ENCODE measurements at regions not wholly inside any gene's neighbourhood (a gene's known extent, or its start where the extent isn't known, plus 50 kb on each side); places are given as distances from the start of the nearest gene placed in this dataset.

- no peak overlapping the region for H3K9ac ChIP-seq (replicated peaks in 1 of 4; ENCODE audit: extremely low read depth in 1 of 4, low read depth in 3 of 4, low read length in 3 of 4)
- DNase-seq (ENCODE audit: low read depth in 1 of 2, low spot score in 2 of 2) (no peak), FAIRE-seq (no peak)
- no peak overlapping the region for H2BK5ac ChIP-seq (ENCODE audit: low read depth, low read length)
- H2BK20ac ChIP-seq (ENCODE audit: low read length): no peak overlapping the region
- H2BK120ac ChIP-seq (replicated peaks; ENCODE audit: low read depth, low read length): no peak overlapping the region
- H4K5ac ChIP-seq (ENCODE audit: insufficient read length, low read depth, low read length): no peak overlapping the region
- no peaks in the 10 kb centered on the region for H4K20me1 ChIP-seq (replicated peaks in 1 of 2; ENCODE audit: control insufficient read depth in 1 of 2, insufficient read depth in 2 of 2, low read length in 2 of 2)
- H3K18ac ChIP-seq (ENCODE audit: extremely low read depth, low read length): no peak overlapping the region
- 90% methylated on average over 13 of the region's 15 CpGs; no CpG with 5 or more reads in 1 of the 2 experiments for WGBS, 2 experiments (ENCODE audit: extremely low coverage in 1 of 2, insufficient coverage in 1 of 2, insufficient read length in 1 of 2, insufficient replicate concordance in 2 of 2, low coverage in 1 of 2, low lambda C conversion rate in 2 of 2, missing lambda C conversion rate in 1 of 2)
- H2AFZ ChIP-seq (ENCODE audit: low read length): peak overlapping the region; percentile 12; the same call in 1 of the 2 replicates
- H2BK12ac ChIP-seq (ENCODE audit: low read depth, low read length): no peak overlapping the region
- H3K56ac ChIP-seq (replicated peaks; ENCODE audit: insufficient read length, low read depth, low read length): no peak overlapping the region
- ChIA-PET CTCF (ENCODE audit: partially characterized antibody) (interaction anchor here (1.2 to 1.7 kb wide), 2 partner anchors 98 to 217 kb away, joined by 3 read pairs; no protein-coding TSS in a partner anchor), POLR2A (ENCODE audit: partially characterized antibody) (no interaction called here)
- H3K79me2 ChIP-seq (ENCODE audit: control insufficient read depth in 1 of 2, insufficient read depth in 2 of 2, low read length in 2 of 2): no peaks in the 10 kb centered on the region
- H3K4me3 ChIP-seq (ENCODE audit: extremely low read depth in 1 of 4, insufficient read depth in 2 of 4, low read depth in 3 of 4, low read length in 4 of 4): no peak overlapping the region
- no peak overlapping the region for H3K14ac ChIP-seq (ENCODE audit: insufficient read length)
- no peak overlapping the region for H3K4me2 ChIP-seq (ENCODE audit: insufficient read depth in 1 of 2, low read depth in 2 of 2, low read length in 2 of 2)
- no peak overlapping the region for H3K27ac ChIP-seq (ENCODE audit: low read depth, low read length)
- H3K23ac ChIP-seq (ENCODE audit: insufficient read length): no peak overlapping the region
- TF ChIP-seq MAFK (IDR thresholded peaks at IDR 0.05; ENCODE audit: low read depth, low read length) (no peak), EZH2 (IDR thresholded peaks at IDR 0.05; ENCODE audit: low read depth, low read length, severe bottlenecking) (no peak), CBX8 (IDR thresholded peaks at IDR 0.05; ENCODE audit: borderline replicate concordance, low read depth, low read length) (no peak), BRCA1 (IDR thresholded peaks at IDR 0.05; ENCODE audit: low read depth, low read length) (no peak), SP2 (IDR thresholded peaks at IDR 0.05; ENCODE audit: low read length) (no peak), CTBP2 (IDR thresholded peaks at IDR 0.05; ENCODE audit: borderline replicate concordance, insufficient read depth, insufficient read length, low read length) (no peak), POLR2A (IDR thresholded peaks at IDR 0.05; ENCODE audit: control extremely low read depth in 1 of 2, low read depth in 2 of 2, low read length in 2 of 2) (no peak), TAF7 (optimal IDR thresholded peaks at IDR 0.05; ENCODE audit: borderline replicate concordance, low read depth, low read length) (no peak), BCL11A (IDR thresholded peaks at IDR 0.05; ENCODE audit: low read depth in 2 of 2, low read length in 2 of 2) (no peak), NANOG (IDR thresholded peaks at IDR 0.05; ENCODE audit: insufficient read depth, low read depth, low read length, poor library complexity, severe bottlenecking) (no peak), NRF1 (IDR thresholded peaks at IDR 0.05; ENCODE audit: low read depth, low read length) (no peak), HDAC2 (IDR thresholded peaks at IDR 0.05; ENCODE audit: borderline replicate concordance in 1 of 2, low read depth in 2 of 2, low read length in 2 of 2) (no peak), SUZ12 (IDR thresholded peaks at IDR 0.05; ENCODE audit: low read length) (no peak)
- H4K91ac ChIP-seq (replicated peaks; ENCODE audit: insufficient read length, low read length): no peak overlapping the region
- H3K27me3 ChIP-seq (replicated peaks in 1 of 4; ENCODE audit: control insufficient read depth in 3 of 4, extremely low read depth in 1 of 4, insufficient read depth in 3 of 4, low read length in 3 of 4): no peaks in the 10 kb centered on the region
- no peaks in the 10 kb centered on the region for H3K9me3 ChIP-seq (ENCODE audit: insufficient read depth in 2 of 2, low read depth in 1 of 2, low read length in 1 of 2)
- H2BK15ac ChIP-seq (ENCODE audit: low read length): no peak overlapping the region
- H3K4ac ChIP-seq (replicated peaks; ENCODE audit: insufficient read length, low read depth, low read length): no peak overlapping the region
- H3K79me1 ChIP-seq (ENCODE audit: low read depth, low read length): no peaks in the 10 kb centered on the region
- no peak overlapping the region for H2AK5ac ChIP-seq (ENCODE audit: low read depth, low read length)
- H3K23me2 ChIP-seq (ENCODE audit: low read depth, low read length): no peaks in the 10 kb centered on the region
- no peaks in the 10 kb centered on the region for H3K36me3 ChIP-seq (ENCODE audit: control insufficient read depth in 2 of 4, insufficient read depth in 4 of 4, low read length in 3 of 4)
- no peaks in the 10 kb centered on the region for H3K4me1 ChIP-seq (replicated peaks in 1 of 4; ENCODE audit: control insufficient read depth in 3 of 4, insufficient read depth in 4 of 4, low read length in 3 of 4)
- no peak overlapping the region for H4K8ac ChIP-seq (ENCODE audit: extremely low read depth, insufficient read depth, low read length)
Measured at GRCh38 chr5:96503501-96504236, 70.6 kb upstream of the PCSK1 start.

Data from H1 (cell line).